Hepatocyte (in vitro differentiated cells): ENCODE measurements at regions not wholly inside any gene's neighbourhood (a gene's known extent, or its start where the extent isn't known, plus 50 kb on each side); places are given as distances from the start of the nearest gene placed in this dataset.

Source experiments
- EZH2 ChIP-seq: fragments of 200-600 bp; sonication (generic); IDR thresholded peaks from 2 replicates; pipeline ENCODE4 v1.6.1; 2016; ENCODE audit warnings: antibody characterized with exemption, mild to moderate bottlenecking, borderline replicate concordance
- TF ChIP-seq, protein P1 (sequence below): fragments of 200-600 bp; sonication (generic); IDR thresholded peaks from 2 replicates; pipeline ENCODE4 v1.5.1; 2016; ENCODE audit warnings: antibody characterized with exemption, mild to moderate bottlenecking; ENCODE audit not compliant: poor library complexity

DNA sequence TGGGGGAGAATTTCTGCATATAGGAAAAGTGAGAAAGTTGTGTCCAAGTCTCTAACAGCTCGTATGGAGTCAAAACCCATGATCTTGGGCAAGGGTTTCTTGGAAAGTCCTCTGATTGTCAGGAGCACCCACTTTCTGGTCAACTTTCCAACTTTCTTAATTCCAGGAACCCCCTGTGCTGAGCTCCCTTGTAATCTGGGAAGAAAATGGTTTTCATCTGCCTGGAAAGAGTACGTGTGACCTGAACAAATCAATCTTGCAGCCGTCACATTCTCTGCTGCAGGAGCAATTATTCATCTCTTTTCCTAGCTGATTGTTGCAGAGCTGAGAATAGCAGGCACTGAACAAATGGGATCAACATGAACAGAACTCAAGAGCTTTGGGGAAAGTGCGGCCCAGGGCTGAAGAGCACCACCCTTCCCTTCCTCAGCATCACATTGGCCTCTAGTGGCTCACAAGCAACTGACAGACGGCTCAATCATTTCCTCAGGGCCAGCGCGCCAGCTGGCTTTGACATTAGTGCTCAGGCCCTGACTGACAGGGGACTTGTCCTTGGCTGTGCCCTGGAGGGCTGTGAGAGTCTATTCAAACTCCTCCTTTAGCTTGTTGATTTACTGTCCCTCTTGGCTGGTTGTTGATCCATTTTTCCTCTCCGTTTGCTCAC is 295.2 kb downstream of the HLX start:
- TF ChIP-seq, protein P1, sequence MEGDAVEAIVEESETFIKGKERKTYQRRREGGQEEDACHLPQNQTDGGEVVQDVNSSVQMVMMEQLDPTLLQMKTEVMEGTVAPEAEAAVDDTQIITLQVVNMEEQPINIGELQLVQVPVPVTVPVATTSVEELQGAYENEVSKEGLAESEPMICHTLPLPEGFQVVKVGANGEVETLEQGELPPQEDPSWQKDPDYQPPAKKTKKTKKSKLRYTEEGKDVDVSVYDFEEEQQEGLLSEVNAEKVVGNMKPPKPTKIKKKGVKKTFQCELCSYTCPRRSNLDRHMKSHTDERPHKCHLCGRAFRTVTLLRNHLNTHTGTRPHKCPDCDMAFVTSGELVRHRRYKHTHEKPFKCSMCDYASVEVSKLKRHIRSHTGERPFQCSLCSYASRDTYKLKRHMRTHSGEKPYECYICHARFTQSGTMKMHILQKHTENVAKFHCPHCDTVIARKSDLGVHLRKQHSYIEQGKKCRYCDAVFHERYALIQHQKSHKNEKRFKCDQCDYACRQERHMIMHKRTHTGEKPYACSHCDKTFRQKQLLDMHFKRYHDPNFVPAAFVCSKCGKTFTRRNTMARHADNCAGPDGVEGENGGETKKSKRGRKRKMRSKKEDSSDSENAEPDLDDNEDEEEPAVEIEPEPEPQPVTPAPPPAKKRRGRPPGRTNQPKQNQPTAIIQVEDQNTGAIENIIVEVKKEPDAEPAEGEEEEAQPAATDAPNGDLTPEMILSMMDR = no peak
- no peak for TF ChIP-seq EZH2
